GM12874 (cell line): ENCODE measurements at regions not wholly inside any gene's neighbourhood (a gene's known extent, or its start where the extent isn't known, plus 50 kb on each side); places are given as distances from the start of the nearest gene placed in this dataset.

Experiments
- CTCF ChIP-seq: IDR thresholded peaks from 2 replicates; pipeline ENCODE4 v1.5.1; 2011; ENCODE audit warnings: low read depth, mild to moderate bottlenecking, control low read depth, low read length, moderate library complexity; ENCODE audit not compliant: insufficient read depth

- no peak for TF ChIP-seq CTCF
These were observed 750.3 kb downstream of the FAT4 start for GRCh38 chr4:126065016-126065415.

- TF ChIP-seq CTCF, result no peak
These were observed 756.9 kb downstream of the FAT4 start for GRCh38 chr4:126071346-126072333.

- TF ChIP-seq CTCF, result no peak
These were observed 766.6 kb downstream of the FAT4 start for GRCh38 chr4:126081336-126081735.

- no peak for TF ChIP-seq CTCF
These were observed 771.3 kb downstream of the FAT4 start for GRCh38 chr4:126086041-126086440.

GRCh38 chr4:126087101-126087500 is 772.3 kb downstream of the FAT4 start:
- no peak for TF ChIP-seq CTCF

- TF ChIP-seq CTCF, result no peak
These were observed 782.5 kb downstream of the FAT4 start for GRCh38 chr4:126097155-126097799.

GRCh38 chr4:126106658-126107057 is 791.9 kb downstream of the FAT4 start:
- peak; percentile 43; the same call in 1 of the 2 replicates for TF ChIP-seq CTCF
